ENCODE measurements at regions not wholly inside any gene's neighbourhood (a gene's known extent, or its start where the extent isn't known, plus 50 kb on each side); places are given as distances from the start of the nearest gene placed in this dataset.

- DNase-seq (ENCODE audit: low spot score), result no peak
Measured at GRCh38 chr19:31709476-31709875, 360.2 kb upstream of the TSHZ3 start.

- DNase-seq (ENCODE audit: low spot score), result no peak
Measured at GRCh38 chr19:31715249-31715945, 366.2 kb upstream of the TSHZ3 start.

- no peak for DNase-seq (ENCODE audit: low spot score)
Measured at GRCh38 chr19:31716826-31717225, 367.6 kb upstream of the TSHZ3 start.

- no peak for DNase-seq (ENCODE audit: low spot score)
Measured at GRCh38 chr19:31717269-31717923, 368.2 kb upstream of the TSHZ3 start.

GRCh38 chr19:31718032-31718431 lies 368.8 kb upstream of the TSHZ3 start:
- no peak for DNase-seq (ENCODE audit: low spot score)

- no peak for DNase-seq (ENCODE audit: low spot score)
Measured at GRCh38 chr19:31718898-31719297, 369.7 kb upstream of the TSHZ3 start.

- DNase-seq (ENCODE audit: low spot score), result no peak
Measured at GRCh38 chr19:31723101-31723500, 373.9 kb upstream of the TSHZ3 start.

GRCh38 chr19:31725051-31725450 lies 375.8 kb upstream of the TSHZ3 start:
- no peak for DNase-seq (ENCODE audit: low spot score)

- DNase-seq (ENCODE audit: low spot score), result no peak
Measured at GRCh38 chr19:31727536-31727935, 378.3 kb upstream of the TSHZ3 start.

- peak; percentile 4 for DNase-seq (ENCODE audit: low spot score)
Measured at GRCh38 chr19:31730270-31730669, 381.0 kb upstream of the TSHZ3 start.

- no peak for DNase-seq (ENCODE audit: low spot score)
Measured at GRCh38 chr19:31733591-31733990, 384.4 kb upstream of the TSHZ3 start.

GRCh38 chr19:31742249-31742648 lies 393.0 kb upstream of the TSHZ3 start:
- DNase-seq (ENCODE audit: low spot score), result no peak

- DNase-seq (ENCODE audit: low spot score), result no peak
Measured at GRCh38 chr19:31745731-31746130, 396.5 kb upstream of the TSHZ3 start.

- DNase-seq (ENCODE audit: low spot score), result no peak
Measured at GRCh38 chr19:31749231-31749630, 400.0 kb upstream of the TSHZ3 start.

GRCh38 chr19:31759359-31759758 lies 410.1 kb upstream of the TSHZ3 start:
- DNase-seq (ENCODE audit: low spot score), result no peak

GRCh38 chr19:31761281-31761913 lies 412.2 kb upstream of the TSHZ3 start:
- DNase-seq (ENCODE audit: low spot score), result no peak

- DNase-seq (ENCODE audit: low spot score), result no peak
Measured at GRCh38 chr19:31770223-31770622, 421.0 kb upstream of the TSHZ3 start.

- DNase-seq (ENCODE audit: low spot score), result no peak
Measured at GRCh38 chr19:31772915-31773314, 423.7 kb upstream of the TSHZ3 start.

GRCh38 chr19:31781542-31781941 lies 432.3 kb upstream of the TSHZ3 start:
- no peak for DNase-seq (ENCODE audit: low spot score)

GRCh38 chr19:31783592-31783991 lies 434.4 kb upstream of the TSHZ3 start:
- no peak for DNase-seq (ENCODE audit: low spot score)

- DNase-seq (ENCODE audit: low spot score), result no peak
Measured at GRCh38 chr19:31784671-31785101, 435.4 kb upstream of the TSHZ3 start.

GRCh38 chr19:31801611-31802010 lies 452.4 kb upstream of the TSHZ3 start:
- no peak for DNase-seq (ENCODE audit: low spot score)

- DNase-seq (ENCODE audit: low spot score), result no peak
Measured at GRCh38 chr19:31803835-31804446, 454.7 kb upstream of the TSHZ3 start.

Data from NAMALWA (cell line).